RCC 7860 (cell line): ENCODE measurements at regions not wholly inside any gene's neighbourhood (a gene's known extent, or its start where the extent isn't known, plus 50 kb on each side); places are given as distances from the start of the nearest gene placed in this dataset.

Experiments used
- DNase-seq: peaks from one replicate; pipeline ENCODE4 v3.0.0-alpha.2; 2015; ENCODE audit warnings: low spot score
- FAIRE-seq: peaks from 2 replicates; lab custom pipeline; 2012; peaks lifted over from hg19 to GRCh38; lab: Jason Lieb, UNC

GRCh38 chr2:71851094-71851750 lies 296.4 kb downstream of the CYP26B1 start:
- no peak for DNase-seq
- no peak for FAIRE-seq

- FAIRE-seq: no peak
- DNase-seq: no peak
Observed at GRCh38 chr2:71850306-71850801, 297.3 kb downstream of the CYP26B1 start.

GRCh38 chr2:71849607-71850305 lies 297.9 kb downstream of the CYP26B1 start:
- DNase-seq (no peak), FAIRE-seq (no peak)

GRCh38 chr2:71849111-71849510 lies 298.6 kb downstream of the CYP26B1 start:
- FAIRE-seq (no peak), DNase-seq (no peak)

- DNase-seq (no peak), FAIRE-seq (no peak)
Observed at GRCh38 chr2:71846669-71847291, 300.9 kb downstream of the CYP26B1 start.

GRCh38 chr2:71846072-71846471 lies 301.6 kb downstream of the CYP26B1 start:
- DNase-seq: no peak
- no peak for FAIRE-seq

- no peak for FAIRE-seq
- no peak for DNase-seq
Observed at GRCh38 chr2:71844967-71845366, 302.7 kb downstream of the CYP26B1 start.

DNA sequence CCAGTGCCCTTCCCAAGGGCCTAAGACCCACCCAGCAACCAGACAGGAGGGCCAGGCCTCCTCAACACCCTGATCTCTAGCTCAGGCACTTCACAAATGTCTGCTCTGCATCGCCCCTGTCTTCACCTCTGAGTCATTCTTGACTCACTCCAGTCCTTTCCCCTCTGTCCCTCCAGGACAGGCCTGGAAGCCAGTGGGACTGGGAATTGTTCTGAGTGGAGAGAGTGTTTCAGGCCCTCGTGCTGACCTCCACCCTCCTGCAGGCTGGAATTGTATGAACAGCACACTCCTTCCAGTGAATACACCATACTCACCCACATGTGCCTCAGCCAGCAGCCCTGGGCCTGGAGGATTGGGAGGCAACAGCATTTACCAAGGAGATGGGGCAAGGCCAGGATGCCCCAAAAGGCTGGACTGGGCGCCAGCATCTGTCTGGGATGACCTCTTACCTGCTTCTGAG lies 304.2 kb downstream of the CYP26B1 start:
- FAIRE-seq: peak; percentile 77
- peak; percentile 73 for DNase-seq

- no peak for FAIRE-seq
- no peak for DNase-seq
Observed at GRCh38 chr2:71842744-71843143, 304.9 kb downstream of the CYP26B1 start.

DNA sequence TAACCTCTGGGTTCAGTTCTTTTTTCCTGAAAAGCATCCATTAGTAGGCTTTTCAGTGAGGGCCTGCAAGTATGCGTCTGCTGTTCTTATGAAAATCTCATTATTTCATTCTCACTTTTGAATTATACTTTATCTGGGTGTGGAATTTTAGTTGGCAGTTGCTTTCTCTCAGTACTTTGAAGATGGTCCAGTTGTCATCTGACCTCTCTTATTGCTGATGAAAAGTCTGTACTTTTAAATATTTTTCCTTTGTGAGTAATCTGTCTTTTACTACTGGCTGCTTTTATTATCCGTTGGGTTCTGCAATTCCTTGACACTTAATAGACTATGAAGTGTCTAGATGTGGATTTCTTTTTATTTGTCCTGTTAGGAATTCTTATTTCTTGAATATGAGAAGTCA lies 307.8 kb downstream of the CYP26B1 start:
- FAIRE-seq: no peak

GRCh38 chr2:71834796-71835195 lies 312.9 kb downstream of the CYP26B1 start:
- DNase-seq (no peak), FAIRE-seq (no peak)

More for the DNA sequence above, 307.8 kb downstream of the CYP26B1 start:
- DNase-seq: no peak

- DNase-seq (peak; percentile 65), FAIRE-seq (no peak)
Observed at GRCh38 chr2:71833855-71834560, 313.7 kb downstream of the CYP26B1 start.

GRCh38 chr2:71833272-71833671 lies 314.4 kb downstream of the CYP26B1 start:
- DNase-seq (no peak), FAIRE-seq (no peak)

DNA sequence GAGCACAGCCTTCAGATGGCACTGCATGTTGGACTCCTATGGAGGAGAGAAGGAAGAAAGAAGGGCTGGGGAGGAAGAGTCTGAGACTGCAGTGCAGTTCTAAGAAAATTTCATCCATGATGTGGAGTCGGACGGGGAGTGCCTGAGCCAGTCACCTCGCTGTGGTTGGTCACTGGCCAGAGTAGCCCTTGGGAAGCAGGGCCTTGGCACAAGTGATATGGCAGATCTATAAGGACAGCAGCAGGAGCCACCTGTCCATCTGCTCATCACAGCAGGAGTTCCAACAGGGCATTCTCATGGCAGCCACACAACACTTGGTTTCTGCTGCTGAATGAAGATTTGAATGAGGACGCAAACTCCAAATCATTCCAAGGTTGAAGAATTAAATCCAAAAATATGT lies 314.8 kb downstream of the CYP26B1 start:
- DNase-seq: no peak
- no peak for FAIRE-seq

- no peak for DNase-seq
- no peak for FAIRE-seq
Observed at GRCh38 chr2:71832388-71832787, 315.3 kb downstream of the CYP26B1 start.

GRCh38 chr2:71831193-71831577 lies 316.5 kb downstream of the CYP26B1 start:
- FAIRE-seq: no peak
- DNase-seq: peak; percentile 92

DNA sequence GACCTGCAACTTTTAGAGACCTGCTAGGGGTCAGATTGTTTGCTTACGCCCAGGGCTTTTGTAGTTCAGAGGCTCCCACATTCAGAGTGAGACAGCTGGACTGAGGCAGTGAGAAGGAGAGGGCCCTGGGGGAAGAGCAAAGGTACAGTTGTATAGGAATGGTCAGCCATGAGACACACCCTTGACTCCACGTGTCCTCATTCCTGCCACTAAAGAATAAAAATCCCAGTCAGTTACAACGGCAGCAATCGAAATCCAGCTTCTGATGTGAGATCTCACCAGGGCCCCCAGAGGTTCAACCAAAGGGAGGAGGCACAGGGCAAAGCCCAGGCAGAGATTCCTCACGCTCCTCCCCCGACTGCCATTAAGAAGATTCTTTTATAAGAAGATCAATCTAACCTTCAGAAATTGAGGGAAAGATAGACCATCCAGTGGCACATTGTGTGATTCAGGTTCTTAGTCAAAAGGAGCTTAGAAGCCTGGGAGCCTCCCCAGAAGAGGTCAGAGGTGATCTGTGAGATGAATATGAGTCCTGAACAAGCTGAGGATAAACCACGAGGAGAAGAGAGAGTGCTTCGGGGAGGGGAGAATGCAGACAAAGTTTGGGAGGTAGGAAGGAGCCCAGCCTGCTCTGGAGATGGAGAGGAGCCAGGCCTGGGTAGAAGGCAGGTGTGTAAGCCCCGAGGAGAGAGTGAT lies 317.0 kb downstream of the CYP26B1 start:
- no peak for FAIRE-seq
- peak; percentile 48 for DNase-seq

DNA sequence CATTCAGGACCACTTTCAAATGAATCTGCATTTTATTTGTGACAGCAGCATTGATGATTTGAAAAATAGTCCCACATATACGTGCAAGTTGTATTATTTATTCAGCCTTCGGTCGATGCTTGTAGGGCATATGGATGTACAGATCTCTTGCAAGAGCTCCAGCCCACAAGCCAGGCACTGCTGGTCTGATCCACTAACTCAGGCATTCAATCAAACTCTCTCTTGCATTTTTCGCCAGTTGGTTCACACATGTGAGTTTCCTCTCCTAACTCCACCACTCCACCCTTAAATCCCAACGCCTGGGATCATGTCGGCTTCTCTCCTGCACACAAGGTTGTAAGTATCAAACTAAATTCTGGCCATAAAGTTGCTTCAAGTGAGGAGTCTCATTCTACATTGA lies 318.7 kb downstream of the CYP26B1 start:
- no peak for DNase-seq
- no peak for FAIRE-seq

DNA sequence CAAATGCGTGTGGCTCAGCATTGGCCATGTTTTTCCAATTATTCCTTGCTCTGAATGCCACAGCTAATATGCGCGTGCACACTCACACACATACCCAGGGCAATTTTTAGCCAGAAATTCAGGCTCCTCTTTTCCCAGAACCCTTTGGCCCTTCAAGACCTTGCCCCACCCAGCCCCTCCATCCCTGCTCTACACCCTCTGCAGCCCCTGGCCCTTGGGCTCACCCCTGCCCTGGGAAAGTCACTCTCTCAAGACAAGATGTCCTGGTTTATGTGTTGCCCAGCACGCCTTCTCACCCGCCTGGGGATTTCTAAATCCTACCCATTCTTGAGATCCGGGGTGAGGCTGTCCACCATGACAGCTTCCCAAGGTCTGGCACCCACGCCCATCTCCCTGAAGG lies 319.7 kb downstream of the CYP26B1 start:
- no peak for FAIRE-seq
- no peak for DNase-seq

DNA sequence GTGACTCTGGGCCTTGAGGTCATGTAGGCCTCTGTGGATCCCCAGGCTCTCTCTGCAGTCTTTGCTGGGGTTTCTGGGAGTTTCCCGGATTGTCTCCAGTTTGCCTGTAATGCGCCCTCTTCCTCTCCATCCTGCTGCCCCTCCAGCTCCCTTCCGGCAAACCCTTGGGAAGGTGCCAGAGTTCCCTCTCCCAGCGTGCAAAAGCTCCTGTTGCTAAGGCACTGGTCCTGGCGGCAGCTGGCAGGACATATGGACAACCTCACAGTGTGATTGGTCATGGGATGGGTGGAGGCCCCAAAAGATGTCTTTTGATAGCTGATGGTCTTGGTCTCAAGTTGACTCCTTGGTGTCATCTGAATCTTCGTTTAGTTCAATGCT lies 320.1 kb downstream of the CYP26B1 start:
- FAIRE-seq: no peak
- no peak for DNase-seq
